Endothelial cell (in vitro differentiated cells): ENCODE measurements at regions not wholly inside any gene's neighbourhood (a gene's known extent, or its start where the extent isn't known, plus 50 kb on each side); places are given as distances from the start of the nearest gene placed in this dataset.

Experiments used
- DNase-seq: peaks from one replicate; pipeline ENCODE4 v3.0.0; 2021; ENCODE audit warnings: low spot score
- H3K27ac Mint-ChIP-seq: one replicate; pipeline ENCODE4 v1.8.0; 2021; ENCODE audit warnings: mixed read lengths, inconsistent platforms; ENCODE audit not compliant: unreplicated experiment
- H3K27me3 Mint-ChIP-seq: one replicate; pipeline ENCODE4 v1.8.0; 2021; ENCODE audit warnings: mild to moderate bottlenecking, moderate library complexity, mixed read lengths, inconsistent platforms; ENCODE audit not compliant: unreplicated experiment
- H3K36me3 Mint-ChIP-seq: one replicate; pipeline ENCODE4 v1.8.0; 2021; ENCODE audit warnings: mild to moderate bottlenecking, low read depth, mixed read lengths, inconsistent platforms; ENCODE audit not compliant: unreplicated experiment
- H3K4me1 Mint-ChIP-seq: one replicate; pipeline ENCODE4 v1.8.0; 2021; ENCODE audit warnings: mild to moderate bottlenecking, mixed read lengths, inconsistent platforms; ENCODE audit not compliant: unreplicated experiment
- H3K4me3 Mint-ChIP-seq: one replicate; pipeline ENCODE4 v1.8.0; 2021; ENCODE audit warnings: mild to moderate bottlenecking, mixed read lengths, inconsistent platforms; ENCODE audit not compliant: unreplicated experiment
- H3K9me3 Mint-ChIP-seq: one replicate; pipeline ENCODE4 v1.8.0; 2021; ENCODE audit warnings: mixed read lengths, inconsistent platforms; ENCODE audit not compliant: unreplicated experiment
- CTCF ChIP-seq: fragments of 200-600 bp; sonication (generic); IDR thresholded peaks from one replicate; pipeline ENCODE4 v1.5.0; 2021; ENCODE audit warnings: antibody characterized with exemption; ENCODE audit not compliant: unreplicated experiment

DNA sequence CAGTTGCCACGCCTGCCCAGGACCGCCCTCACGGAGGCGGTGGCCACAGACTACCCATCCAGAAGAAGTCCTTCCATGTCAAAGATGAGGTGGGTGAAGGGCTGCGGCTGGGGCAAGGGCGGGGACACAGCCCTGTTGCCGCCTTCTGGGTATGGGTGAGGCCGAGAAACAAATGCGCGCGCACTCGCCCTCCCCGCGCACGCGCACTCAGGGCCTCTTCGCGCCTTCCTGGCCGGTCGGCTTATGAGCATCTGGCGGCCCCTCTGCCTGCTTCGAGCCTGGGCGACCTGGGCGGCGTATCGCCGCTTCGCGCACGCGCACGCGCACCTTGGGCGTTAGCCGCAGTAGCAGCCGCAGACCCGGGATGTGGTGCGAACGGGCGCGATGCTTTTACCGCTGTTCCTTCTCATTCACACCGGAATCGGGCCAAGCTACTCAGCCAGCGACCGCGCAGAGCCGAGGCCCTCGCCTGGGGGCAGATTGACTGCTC is 931.7 kb downstream of the NLGN4Y start:
- TF ChIP-seq CTCF: no peak
- Mint-ChIP-seq H3K9me3 (no peaks in the 10 kb centered on the region), H3K4me1 (no peaks in the 10 kb centered on the region), H3K4me3 (no peak overlapping the region), H3K27me3 (no peaks in the 10 kb centered on the region), H3K27ac (no peak overlapping the region), H3K36me3 (peaks cover 3% of the 10 kb centered on the region)
- DNase-seq: no peak

DNA sequence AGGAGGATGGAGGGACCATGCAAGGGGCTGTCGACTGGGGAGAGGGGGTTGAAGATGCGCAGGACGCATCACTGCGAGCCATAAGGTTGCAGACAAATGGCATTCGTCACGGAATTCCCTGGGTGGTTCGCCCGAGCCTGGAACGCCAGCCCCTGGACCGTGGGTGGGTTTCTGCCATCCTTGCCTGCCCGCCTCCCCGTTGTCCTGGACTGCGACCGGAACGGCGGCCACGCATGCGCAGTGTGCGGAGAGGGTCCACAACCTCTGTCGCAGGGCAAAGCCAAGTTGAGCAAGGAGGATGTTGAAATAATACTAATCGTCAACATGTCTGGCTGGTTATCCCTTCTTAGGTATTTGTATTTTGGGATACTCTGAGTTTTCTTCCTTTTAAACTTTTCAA is 932.2 kb downstream of the NLGN4Y start:
- H3K4me1 Mint-ChIP-seq: no peaks in the 10 kb centered on the region
- no peak overlapping the region for H3K4me3 Mint-ChIP-seq
- H3K36me3 Mint-ChIP-seq: peaks cover 3% of the 10 kb centered on the region
- no peak for TF ChIP-seq CTCF
- DNase-seq: no peak
- H3K27me3 Mint-ChIP-seq: no peaks in the 10 kb centered on the region
- H3K9me3 Mint-ChIP-seq: no peaks in the 10 kb centered on the region
- no peak overlapping the region for H3K27ac Mint-ChIP-seq

DNA sequence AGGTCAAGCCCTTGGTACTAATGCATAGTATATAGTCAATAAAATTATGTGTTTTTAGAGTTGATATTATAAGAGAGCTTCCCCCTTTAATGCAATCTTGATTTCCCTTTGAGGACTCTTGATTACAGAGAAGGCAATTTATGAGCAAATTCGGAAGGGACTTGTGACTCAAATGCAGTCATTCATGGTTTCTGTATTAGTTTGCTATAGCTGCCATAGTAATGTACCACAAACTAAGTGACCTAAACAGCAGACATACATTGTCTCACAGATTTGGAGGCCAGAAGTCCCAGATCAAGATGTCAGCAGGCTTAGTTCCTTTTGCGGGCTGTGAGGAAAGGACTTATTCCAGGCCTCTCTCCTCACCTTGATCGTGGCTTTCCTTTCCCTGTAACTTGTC is 933.4 kb downstream of the NLGN4Y start:
- H3K36me3 Mint-ChIP-seq: peaks cover 3% of the 10 kb centered on the region
- H3K4me1 Mint-ChIP-seq: no peaks in the 10 kb centered on the region
- no peak overlapping the region for H3K27ac Mint-ChIP-seq
- no peak for DNase-seq
- H3K27me3 Mint-ChIP-seq: no peaks in the 10 kb centered on the region
- no peaks in the 10 kb centered on the region for H3K9me3 Mint-ChIP-seq
- H3K4me3 Mint-ChIP-seq: no peak overlapping the region
- TF ChIP-seq CTCF: no peak

DNA sequence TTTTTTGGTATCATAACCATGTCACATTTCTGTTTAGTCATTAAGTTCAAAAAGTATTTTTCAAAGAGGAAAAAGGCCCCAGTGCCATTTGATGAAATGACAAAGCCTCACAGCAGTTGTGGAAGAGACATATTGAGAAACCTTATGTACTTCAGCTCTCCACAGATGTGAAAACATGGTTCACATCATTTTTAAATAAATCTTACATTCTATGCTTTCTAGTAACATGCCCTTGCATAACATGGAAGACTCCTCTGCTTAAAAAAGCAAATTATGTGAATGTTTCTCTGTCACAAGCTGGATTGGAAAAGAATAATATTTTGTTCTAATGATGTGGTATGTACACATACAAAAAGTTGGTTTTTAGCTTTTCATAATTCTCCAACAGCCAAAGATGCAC is 934.1 kb downstream of the NLGN4Y start:
- Mint-ChIP-seq H3K4me1 (no peaks in the 10 kb centered on the region), H3K9me3 (no peaks in the 10 kb centered on the region), H3K27me3 (no peaks in the 10 kb centered on the region), H3K36me3 (peaks cover 3% of the 10 kb centered on the region), H3K27ac (no peak overlapping the region), H3K4me3 (no peak overlapping the region)
- no peak for TF ChIP-seq CTCF
- no peak for DNase-seq

GRCh38 chrY:15465880-15466279 is 941.6 kb downstream of the NLGN4Y start:
- no peak for DNase-seq
- Mint-ChIP-seq H3K4me1 (no peaks in the 10 kb centered on the region), H3K36me3 (no peaks in the 10 kb centered on the region)

More at GRCh38 chrY:15465880-15466279, 941.6 kb downstream of the NLGN4Y start:
- peaks cover 3% of the 10 kb centered on the region for H3K27me3 Mint-ChIP-seq
- no peak overlapping the region for H3K4me3 Mint-ChIP-seq
- no peak overlapping the region for H3K27ac Mint-ChIP-seq
- no peak for TF ChIP-seq CTCF
- H3K9me3 Mint-ChIP-seq: no peaks in the 10 kb centered on the region
